Stomach (tissue), 4 donors: ENCODE measurements at regions not wholly inside any gene's neighbourhood (a gene's known extent, or its start where the extent isn't known, plus 50 kb on each side); places are given as distances from the start of the nearest gene placed in this dataset.

Experiments
- POLR2A ChIP-seq, 4 donors: fragments of 450-650 bp; IDR thresholded peaks; one replicate each; pipeline ENCODE4 v1.6.1; 2016; ENCODE audit warnings: antibody characterized with exemption in 4 of 4, control low read depth in 2 of 4, mild to moderate bottlenecking in 1 of 4, moderate library complexity in 1 of 4
- TF ChIP-seq, protein P1 (sequence below), 7 experiments: fragments of 450-650 bp in 4 of 7; fragments of 200-600 bp in 3 of 7; sonication (generic) in 3 of 7; IDR thresholded peaks; one replicate each; pipeline ENCODE4 v1.5.1; 2016 to 2019; ENCODE audit warnings: antibody characterized with exemption in 7 of 7, control low read depth in 2 of 7, mild to moderate bottlenecking in 1 of 7

DNA sequence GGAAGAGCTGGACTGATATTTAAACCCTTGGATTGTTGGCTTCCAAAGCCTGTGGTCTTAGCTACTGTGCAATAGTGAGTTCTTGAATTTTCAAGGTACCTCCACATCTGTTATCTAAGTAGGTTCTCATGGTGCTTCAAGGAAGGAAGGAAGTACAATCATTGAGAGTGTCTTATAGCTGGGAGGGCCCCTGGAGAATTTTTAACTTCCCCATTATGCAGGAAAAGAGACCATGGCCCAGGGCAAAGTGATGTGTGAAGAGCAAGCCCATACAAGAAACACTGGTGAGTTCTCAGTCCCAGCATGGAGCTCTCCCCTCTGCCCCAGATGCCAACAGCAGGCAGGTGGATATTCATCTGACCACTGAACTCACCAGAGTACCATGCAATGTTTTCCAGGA lies 169.0 kb upstream of the IRX6 start:
- TF ChIP-seq, protein P1, sequence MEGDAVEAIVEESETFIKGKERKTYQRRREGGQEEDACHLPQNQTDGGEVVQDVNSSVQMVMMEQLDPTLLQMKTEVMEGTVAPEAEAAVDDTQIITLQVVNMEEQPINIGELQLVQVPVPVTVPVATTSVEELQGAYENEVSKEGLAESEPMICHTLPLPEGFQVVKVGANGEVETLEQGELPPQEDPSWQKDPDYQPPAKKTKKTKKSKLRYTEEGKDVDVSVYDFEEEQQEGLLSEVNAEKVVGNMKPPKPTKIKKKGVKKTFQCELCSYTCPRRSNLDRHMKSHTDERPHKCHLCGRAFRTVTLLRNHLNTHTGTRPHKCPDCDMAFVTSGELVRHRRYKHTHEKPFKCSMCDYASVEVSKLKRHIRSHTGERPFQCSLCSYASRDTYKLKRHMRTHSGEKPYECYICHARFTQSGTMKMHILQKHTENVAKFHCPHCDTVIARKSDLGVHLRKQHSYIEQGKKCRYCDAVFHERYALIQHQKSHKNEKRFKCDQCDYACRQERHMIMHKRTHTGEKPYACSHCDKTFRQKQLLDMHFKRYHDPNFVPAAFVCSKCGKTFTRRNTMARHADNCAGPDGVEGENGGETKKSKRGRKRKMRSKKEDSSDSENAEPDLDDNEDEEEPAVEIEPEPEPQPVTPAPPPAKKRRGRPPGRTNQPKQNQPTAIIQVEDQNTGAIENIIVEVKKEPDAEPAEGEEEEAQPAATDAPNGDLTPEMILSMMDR (IDR thresholded peaks at IDR 0.05): no peak
- TF ChIP-seq POLR2A (IDR thresholded peaks at IDR 0.05): no peak
